ENCODE measurements at regions not wholly inside any gene's neighbourhood (a gene's known extent, or its start where the extent isn't known, plus 50 kb on each side); places are given as distances from the start of the nearest gene placed in this dataset.
A peak's percentile ranks its signal among the peaks of the same experiment; 100 is the strongest.

DNA sequence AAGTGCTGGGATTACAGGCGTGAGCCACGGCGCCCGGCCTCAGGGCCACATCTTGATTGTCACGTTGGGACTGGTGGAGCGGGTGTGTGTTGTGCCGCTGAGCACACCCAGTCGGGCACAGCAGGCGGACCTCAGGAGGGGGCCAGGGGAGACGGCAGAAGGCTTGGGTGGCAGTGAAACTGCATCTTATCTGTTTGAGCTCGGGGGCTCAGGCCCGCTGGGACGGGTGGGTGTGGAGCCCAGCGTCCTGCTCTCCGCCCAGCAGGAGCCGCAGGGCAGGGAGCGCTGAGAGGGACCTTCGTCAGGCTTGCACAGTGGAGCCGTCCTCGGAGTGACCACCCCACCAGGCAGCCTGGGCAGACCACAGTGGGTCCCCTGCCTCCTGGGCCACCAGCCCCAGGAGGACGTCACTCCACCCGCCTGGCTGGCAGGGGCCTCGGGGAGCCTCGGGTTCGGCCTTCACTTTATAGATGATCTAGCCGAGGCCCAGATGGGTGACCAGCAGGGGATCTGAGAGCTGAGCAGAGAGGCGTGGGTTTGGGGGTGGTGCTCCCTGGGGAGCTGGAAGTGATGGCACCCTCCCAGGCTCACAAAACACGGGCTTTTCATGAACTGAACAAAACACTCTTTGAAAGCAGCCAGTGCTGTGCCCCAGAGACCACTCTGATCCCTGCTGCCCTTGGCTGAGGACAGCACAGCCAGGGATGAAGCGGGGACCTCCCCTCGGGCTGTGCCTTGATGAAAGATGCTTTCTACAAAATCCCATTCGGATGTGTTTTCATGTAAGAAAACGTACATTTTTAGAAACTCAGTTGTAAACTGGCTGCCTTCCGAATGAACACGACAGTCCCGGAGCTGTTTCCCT, 181.1 kb downstream of the SEC14L1 start (continued):
- TF ChIP-seq ZBTB4 (CRISPR knock-in tag; IDR thresholded peaks at IDR 0.05; ENCODE audit: borderline replicate concordance) (no peak), NFE2L2 (IDR thresholded peaks at IDR 0.05; ENCODE audit: low read length) (no peak), ZMYM4 (CRISPR knock-in tag; IDR thresholded peaks at IDR 0.05) (no peak), GABPB1 (CRISPR knock-in tag; IDR thresholded peaks at IDR 0.05) (peak; percentile 30; the same call in 1 of the 2 replicates), ZNF576 (CRISPR knock-in tag; IDR thresholded peaks at IDR 0.05) (no peak), CEBPZ (IDR thresholded peaks at IDR 0.05; ENCODE audit: low read length) (no peak), ZNF510 (CRISPR knock-in tag; IDR thresholded peaks at IDR 0.05; ENCODE audit: low read depth) (no peak), ZNF687 (CRISPR knock-in tag; IDR thresholded peaks at IDR 0.05) (no peak)

Data from HepG2 (cell line).